ENCODE measurements at regions not wholly inside any gene's neighbourhood (a gene's known extent, or its start where the extent isn't known, plus 50 kb on each side); places are given as distances from the start of the nearest gene placed in this dataset.

DNA sequence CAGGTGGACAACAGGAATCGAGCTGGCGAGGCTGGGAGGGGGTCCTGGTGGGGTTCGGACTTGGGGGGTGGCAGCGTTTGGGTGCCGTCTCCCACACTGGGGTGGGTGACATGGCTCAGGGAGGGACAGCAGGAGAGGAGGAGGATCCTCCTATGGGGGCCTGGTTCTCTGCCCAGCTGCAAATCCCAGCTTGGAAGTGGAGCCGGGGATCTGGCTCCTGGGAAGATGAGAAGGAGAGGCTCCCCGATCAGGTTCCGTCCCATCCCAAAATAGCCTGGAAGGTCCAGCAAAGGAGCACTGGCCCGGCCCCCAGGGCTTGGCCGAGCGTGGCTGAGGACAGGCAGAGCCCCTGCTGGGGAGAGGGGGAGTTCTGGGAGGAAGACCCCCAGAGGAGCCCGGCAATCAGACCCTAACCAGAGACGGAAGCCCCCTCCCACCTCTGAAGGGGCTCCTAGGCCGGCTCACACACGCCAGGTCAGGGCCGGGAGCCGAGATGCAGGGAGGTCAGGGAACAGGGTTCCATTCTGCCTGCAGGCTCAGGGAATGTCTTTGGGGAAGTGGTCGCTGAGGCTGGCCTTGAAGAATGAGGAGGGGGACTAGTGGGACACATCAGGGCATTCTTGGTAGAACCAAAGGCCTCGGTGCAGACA, 143.7 kb downstream of the ENGASE start:
- ATAC-seq, result no peak
- no peak overlapping the region for H3K4me3 Mint-ChIP-seq
- ChIA-PET POLR2A (no interaction called here), CTCF (interaction anchor here (1.0 to 1.3 kb wide), 3 partner anchors 30 to 170 kb away, joined by 3 to 5 read pairs (median 3); no protein-coding TSS in a partner anchor)
- DNase-seq (ENCODE audit: low spot score), result no peak
- no peak for TF ChIP-seq PRRX2 (CRISPR knock-in tag; IDR thresholded peaks at IDR 0.05)
- no peak overlapping the region; the same call in 1 of the 2 replicates for H3K27ac Mint-ChIP-seq
- H3K4me1 Mint-ChIP-seq, result peaks cover 49% of the 10 kb centered on the region
- H3K9me3 Mint-ChIP-seq, result no peaks in the 10 kb centered on the region
- no peaks in the 10 kb centered on the region for H3K36me3 Mint-ChIP-seq
- no peaks in the 10 kb centered on the region for H3K27me3 Mint-ChIP-seq (ENCODE audit: low read depth)

DNA sequence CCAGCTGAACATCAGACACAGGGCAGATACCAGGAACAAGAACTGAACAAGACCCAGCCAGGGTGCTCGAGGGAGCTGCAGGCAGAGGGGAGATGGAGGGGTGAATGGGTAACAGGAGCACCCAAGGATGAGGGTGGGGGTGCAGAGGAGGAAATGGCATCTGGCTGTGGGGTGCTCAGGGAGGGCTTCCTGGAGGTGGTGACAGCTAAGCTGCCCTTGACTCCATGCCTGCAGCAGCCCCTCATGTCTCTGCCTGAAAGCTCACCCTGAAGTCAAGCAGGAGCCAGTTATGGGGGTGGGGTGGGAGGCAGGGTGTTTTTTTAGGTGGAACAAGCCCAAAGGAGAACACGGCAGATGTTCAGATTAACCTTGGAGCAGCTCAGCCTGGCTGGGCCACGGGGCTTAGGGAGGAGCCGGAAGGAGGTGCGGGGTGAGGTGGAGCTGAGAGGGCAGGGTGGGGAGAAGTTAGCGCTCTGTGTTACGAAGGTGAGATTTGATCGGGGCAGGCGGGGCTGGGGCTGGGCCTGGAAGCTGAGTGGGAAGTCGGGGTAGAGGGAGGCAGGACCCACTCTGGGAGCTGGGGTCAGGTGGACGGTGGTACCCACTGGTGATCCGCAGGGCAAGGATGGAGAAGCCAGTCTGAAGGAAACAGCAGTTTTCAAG, 143.0 kb downstream of the ENGASE start:
- ATAC-seq (no peak), DNase-seq (ENCODE audit: low spot score) (no peak)
- no peaks in the 10 kb centered on the region for H3K36me3 Mint-ChIP-seq
- no peaks in the 10 kb centered on the region for H3K9me3 Mint-ChIP-seq
- CTCF ChIA-PET, result interaction anchor here (1.0 to 1.3 kb wide), 3 partner anchors 30 to 171 kb away, joined by 3 to 5 read pairs (median 3); no protein-coding TSS in a partner anchor
- H3K4me1 Mint-ChIP-seq, result peaks cover 52% of the 10 kb centered on the region
- no peak overlapping the region; the same call in 1 of the 2 replicates for H3K27ac Mint-ChIP-seq
- no peak overlapping the region for H3K4me3 Mint-ChIP-seq
- TF ChIP-seq, protein P1, sequence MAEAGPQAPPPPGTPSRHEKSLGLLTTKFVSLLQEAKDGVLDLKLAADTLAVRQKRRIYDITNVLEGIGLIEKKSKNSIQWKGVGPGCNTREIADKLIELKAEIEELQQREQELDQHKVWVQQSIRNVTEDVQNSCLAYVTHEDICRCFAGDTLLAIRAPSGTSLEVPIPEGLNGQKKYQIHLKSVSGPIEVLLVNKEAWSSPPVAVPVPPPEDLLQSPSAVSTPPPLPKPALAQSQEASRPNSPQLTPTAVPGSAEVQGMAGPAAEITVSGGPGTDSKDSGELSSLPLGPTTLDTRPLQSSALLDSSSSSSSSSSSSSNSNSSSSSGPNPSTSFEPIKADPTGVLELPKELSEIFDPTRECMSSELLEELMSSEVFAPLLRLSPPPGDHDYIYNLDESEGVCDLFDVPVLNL (CRISPR knock-in tag; IDR thresholded peaks at IDR 0.05; ENCODE audit: borderline replicate concordance, low read depth), result no peak
- TF ChIP-seq ZNF263 (CRISPR knock-in tag; IDR thresholded peaks at IDR 0.05; ENCODE audit: low read depth) (no peak), RELA (CRISPR knock-in tag; IDR thresholded peaks at IDR 0.05; ENCODE audit: borderline replicate concordance) (no peak), JUN (CRISPR knock-in tag; IDR thresholded peaks at IDR 0.05) (no peak), ESRRA (CRISPR knock-in tag; IDR thresholded peaks at IDR 0.05; ENCODE audit: borderline replicate concordance) (no peak)
- TF ChIP-seq, protein P2, sequence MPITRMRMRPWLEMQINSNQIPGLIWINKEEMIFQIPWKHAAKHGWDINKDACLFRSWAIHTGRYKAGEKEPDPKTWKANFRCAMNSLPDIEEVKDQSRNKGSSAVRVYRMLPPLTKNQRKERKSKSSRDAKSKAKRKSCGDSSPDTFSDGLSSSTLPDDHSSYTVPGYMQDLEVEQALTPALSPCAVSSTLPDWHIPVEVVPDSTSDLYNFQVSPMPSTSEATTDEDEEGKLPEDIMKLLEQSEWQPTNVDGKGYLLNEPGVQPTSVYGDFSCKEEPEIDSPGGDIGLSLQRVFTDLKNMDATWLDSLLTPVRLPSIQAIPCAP (CRISPR knock-in tag; IDR thresholded peaks at IDR 0.05), result no peak
- POLR2A ChIA-PET, result interaction anchor here (0.5 kb wide), 1 partner anchor 426 kb away, joined by 3 read pairs; no protein-coding TSS in a partner anchor
- no peaks in the 10 kb centered on the region for H3K27me3 Mint-ChIP-seq (ENCODE audit: low read depth)

DNA sequence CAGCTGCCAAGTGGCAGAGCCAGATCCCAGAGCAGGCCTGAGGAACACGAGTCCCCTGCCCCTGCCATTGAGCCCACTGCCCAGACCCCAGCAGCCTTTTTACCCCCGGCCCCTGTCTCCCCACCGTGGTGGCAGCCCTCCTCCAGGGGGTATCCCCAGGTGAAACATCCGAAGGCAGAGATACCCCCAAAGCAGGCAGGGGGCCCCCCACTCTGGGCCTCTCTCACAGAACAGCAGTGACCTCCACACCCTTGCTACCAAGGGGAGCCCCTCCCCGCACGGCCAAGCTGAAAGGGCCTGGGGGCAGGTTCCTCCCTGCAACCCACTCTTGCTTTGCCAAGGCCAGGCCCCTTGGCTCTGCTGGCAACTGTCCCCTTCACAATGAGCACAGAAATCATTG, 142.2 kb downstream of the ENGASE start:
- ATAC-seq, result no peak
- Mint-ChIP-seq H3K4me3 (no peak overlapping the region), H3K9me3 (no peaks in the 10 kb centered on the region), H3K4me1 (peaks cover 59% of the 10 kb centered on the region), H3K36me3 (no peaks in the 10 kb centered on the region), H3K27me3 (ENCODE audit: low read depth) (no peaks in the 10 kb centered on the region), H3K27ac (no peak overlapping the region)
- POLR2A ChIA-PET, result no interaction called here
- no peak for DNase-seq (ENCODE audit: low spot score)
- CTCF ChIA-PET, result interaction anchor here (1.3 kb wide), 1 partner anchor 172 kb away, joined by 5 read pairs; no protein-coding TSS in a partner anchor
- TF ChIP-seq ZNF263 (CRISPR knock-in tag; IDR thresholded peaks at IDR 0.05; ENCODE audit: low read depth) (no peak), TP53 (CRISPR knock-in tag; IDR thresholded peaks at IDR 0.05) (no peak), GTF2I (CRISPR knock-in tag; conservative IDR thresholded peaks at IDR 0.05) (no peak), KAT7 (CRISPR knock-in tag; IDR thresholded peaks at IDR 0.05; ENCODE audit: borderline replicate concordance) (no peak), PRRX2 (CRISPR knock-in tag; IDR thresholded peaks at IDR 0.05) (no peak), ZNF423 (CRISPR knock-in tag; IDR thresholded peaks at IDR 0.05) (no peak), ZNF671 (CRISPR knock-in tag; IDR thresholded peaks at IDR 0.05) (no peak)
- TF ChIP-seq, protein P3, sequence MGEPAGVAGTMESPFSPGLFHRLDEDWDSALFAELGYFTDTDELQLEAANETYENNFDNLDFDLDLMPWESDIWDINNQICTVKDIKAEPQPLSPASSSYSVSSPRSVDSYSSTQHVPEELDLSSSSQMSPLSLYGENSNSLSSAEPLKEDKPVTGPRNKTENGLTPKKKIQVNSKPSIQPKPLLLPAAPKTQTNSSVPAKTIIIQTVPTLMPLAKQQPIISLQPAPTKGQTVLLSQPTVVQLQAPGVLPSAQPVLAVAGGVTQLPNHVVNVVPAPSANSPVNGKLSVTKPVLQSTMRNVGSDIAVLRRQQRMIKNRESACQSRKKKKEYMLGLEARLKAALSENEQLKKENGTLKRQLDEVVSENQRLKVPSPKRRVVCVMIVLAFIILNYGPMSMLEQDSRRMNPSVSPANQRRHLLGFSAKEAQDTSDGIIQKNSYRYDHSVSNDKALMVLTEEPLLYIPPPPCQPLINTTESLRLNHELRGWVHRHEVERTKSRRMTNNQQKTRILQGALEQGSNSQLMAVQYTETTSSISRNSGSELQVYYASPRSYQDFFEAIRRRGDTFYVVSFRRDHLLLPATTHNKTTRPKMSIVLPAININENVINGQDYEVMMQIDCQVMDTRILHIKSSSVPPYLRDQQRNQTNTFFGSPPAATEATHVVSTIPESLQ (CRISPR knock-in tag; IDR thresholded peaks at IDR 0.05), result no peak
- TF ChIP-seq, protein P4, sequence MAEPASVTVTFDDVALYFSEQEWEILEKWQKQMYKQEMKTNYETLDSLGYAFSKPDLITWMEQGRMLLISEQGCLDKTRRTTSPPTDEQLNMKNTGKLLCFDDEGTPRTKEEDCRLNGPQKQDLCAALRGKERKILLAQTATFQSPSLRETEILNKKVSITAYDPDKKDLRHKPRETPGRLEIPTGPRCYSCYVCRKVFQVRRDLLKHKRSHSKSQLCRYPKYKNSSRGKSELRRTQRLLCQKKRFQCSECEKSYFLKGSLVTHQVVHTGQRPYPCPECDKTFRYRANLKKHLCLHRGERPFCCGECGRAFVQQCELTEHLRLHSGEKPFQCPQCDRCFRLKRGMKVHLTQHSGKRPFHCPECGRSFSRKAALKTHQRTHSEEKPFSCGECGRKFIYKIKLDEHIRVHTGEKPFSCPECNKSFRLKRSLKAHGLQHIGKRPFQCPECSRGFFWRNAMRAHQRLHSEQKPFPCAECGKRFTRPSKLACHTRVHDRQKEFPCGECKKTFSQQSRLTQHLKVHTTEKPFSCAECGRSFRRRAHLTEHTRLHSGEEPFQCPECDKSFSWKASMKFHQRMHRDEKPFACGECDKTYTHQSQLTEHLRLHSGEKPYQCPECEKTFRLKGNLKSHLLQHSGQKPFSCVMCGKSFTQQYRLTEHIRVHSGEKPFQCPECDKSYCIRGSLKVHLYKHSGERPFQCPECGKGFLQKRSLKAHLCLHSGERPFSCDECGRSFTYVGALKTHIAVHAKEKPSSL (CRISPR knock-in tag; conservative IDR thresholded peaks at IDR 0.05), result no peak
- TF ChIP-seq, protein P5, sequence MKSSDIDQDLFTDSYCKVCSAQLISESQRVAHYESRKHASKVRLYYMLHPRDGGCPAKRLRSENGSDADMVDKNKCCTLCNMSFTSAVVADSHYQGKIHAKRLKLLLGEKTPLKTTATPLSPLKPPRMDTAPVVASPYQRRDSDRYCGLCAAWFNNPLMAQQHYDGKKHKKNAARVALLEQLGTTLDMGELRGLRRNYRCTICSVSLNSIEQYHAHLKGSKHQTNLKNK (CRISPR knock-in tag; IDR thresholded peaks at IDR 0.05), result no peak
- TF ChIP-seq, protein P6, sequence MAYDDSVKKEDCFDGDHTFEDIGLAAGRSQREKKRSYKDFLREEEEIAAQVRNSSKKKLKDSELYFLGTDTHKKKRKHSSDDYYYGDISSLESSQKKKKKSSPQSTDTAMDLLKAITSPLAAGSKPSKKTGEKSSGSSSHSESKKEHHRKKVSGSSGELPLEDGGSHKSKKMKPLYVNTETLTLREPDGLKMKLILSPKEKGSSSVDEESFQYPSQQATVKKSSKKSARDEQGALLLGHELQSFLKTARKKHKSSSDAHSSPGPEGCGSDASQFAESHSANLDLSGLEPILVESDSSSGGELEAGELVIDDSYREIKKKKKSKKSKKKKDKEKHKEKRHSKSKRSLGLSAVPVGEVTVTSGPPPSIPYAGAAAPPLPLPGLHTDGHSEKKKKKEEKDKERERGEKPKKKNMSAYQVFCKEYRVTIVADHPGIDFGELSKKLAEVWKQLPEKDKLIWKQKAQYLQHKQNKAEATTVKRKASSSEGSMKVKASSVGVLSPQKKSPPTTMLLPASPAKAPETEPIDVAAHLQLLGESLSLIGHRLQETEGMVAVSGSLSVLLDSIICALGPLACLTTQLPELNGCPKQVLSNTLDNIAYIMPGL (CRISPR knock-in tag; IDR thresholded peaks at IDR 0.05), result no peak
- TF ChIP-seq, protein P7, sequence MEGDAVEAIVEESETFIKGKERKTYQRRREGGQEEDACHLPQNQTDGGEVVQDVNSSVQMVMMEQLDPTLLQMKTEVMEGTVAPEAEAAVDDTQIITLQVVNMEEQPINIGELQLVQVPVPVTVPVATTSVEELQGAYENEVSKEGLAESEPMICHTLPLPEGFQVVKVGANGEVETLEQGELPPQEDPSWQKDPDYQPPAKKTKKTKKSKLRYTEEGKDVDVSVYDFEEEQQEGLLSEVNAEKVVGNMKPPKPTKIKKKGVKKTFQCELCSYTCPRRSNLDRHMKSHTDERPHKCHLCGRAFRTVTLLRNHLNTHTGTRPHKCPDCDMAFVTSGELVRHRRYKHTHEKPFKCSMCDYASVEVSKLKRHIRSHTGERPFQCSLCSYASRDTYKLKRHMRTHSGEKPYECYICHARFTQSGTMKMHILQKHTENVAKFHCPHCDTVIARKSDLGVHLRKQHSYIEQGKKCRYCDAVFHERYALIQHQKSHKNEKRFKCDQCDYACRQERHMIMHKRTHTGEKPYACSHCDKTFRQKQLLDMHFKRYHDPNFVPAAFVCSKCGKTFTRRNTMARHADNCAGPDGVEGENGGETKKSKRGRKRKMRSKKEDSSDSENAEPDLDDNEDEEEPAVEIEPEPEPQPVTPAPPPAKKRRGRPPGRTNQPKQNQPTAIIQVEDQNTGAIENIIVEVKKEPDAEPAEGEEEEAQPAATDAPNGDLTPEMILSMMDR (IDR thresholded peaks at IDR 0.05), result no peak
- TF ChIP-seq, protein P8, sequence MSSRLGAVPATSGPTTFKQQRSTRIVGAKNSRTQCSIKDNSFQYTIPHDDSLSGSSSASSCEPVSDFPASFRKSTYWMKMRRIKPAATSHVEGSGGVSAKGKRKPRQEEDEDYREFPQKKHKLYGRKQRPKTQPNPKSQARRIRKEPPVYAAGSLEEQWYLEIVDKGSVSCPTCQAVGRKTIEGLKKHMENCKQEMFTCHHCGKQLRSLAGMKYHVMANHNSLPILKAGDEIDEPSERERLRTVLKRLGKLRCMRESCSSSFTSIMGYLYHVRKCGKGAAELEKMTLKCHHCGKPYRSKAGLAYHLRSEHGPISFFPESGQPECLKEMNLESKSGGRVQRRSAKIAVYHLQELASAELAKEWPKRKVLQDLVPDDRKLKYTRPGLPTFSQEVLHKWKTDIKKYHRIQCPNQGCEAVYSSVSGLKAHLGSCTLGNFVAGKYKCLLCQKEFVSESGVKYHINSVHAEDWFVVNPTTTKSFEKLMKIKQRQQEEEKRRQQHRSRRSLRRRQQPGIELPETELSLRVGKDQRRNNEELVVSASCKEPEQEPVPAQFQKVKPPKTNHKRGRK (CRISPR knock-in tag; IDR thresholded peaks at IDR 0.05; ENCODE audit: borderline replicate concordance), result no peak

Measured in WTC11 (cell line).